ENCODE measurements at regions not wholly inside any gene's neighbourhood (a gene's known extent, or its start where the extent isn't known, plus 50 kb on each side); places are given as distances from the start of the nearest gene placed in this dataset.
"Not testable (repeated sequence)": the region's sequence is repeated elsewhere in the genome, so short reads cannot be mapped to it uniquely, and the experiment has no call there.

GRCh38 chr2:234191819-234192407 is 141.4 kb downstream of the SPP2 start:
- DNase-seq (ENCODE audit: low spot score), result no peak

DNA sequence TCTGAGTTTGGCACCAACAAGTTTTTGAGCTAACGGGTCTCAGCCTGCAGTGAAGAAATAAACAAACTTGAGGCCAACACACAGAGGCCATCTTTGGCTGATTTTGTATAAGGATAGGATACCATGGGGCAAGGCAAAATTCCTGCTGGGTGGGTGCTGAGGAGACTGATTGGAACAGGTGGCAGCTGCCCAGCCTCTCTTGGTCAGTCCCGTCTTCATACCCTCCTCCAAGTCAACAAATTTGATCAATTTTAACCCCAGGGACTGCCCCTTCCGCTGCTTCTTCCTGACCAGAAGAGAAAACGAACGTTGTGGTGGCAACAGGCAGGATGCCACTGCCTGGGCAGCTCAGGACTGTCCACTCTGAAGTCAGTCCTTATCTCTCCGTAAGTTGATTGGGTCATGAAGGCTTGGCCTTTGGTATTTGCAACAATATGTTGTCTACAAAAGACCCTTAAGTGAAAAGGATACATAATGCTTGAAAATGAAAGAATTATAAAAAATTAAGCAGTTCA is 139.3 kb downstream of the SPP2 start:
- no peak for DNase-seq (ENCODE audit: low spot score)

DNA sequence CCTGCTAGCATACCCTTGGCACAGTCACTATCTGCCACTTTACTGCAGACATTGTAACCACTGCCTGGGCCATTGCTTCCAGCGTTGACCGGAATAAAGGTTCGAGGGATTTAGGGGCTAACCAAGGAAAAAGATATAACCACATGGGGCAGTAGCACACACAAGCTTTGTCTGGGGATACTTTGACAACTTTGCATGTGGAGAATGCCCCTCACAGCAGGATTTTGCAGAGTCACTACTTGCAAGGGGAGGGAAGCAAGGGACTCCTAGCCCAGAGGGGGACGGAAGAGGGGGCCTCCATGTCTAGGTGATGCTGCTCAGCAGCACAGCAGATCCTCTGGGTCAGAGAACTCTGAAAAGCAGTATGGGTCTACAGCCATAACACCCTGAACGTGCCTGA is 138.7 kb downstream of the SPP2 start:
- no peak for DNase-seq (ENCODE audit: low spot score)

GRCh38 chr2:234187646-234188174 is 137.2 kb downstream of the SPP2 start:
- DNase-seq (ENCODE audit: low spot score), result no peak

DNA sequence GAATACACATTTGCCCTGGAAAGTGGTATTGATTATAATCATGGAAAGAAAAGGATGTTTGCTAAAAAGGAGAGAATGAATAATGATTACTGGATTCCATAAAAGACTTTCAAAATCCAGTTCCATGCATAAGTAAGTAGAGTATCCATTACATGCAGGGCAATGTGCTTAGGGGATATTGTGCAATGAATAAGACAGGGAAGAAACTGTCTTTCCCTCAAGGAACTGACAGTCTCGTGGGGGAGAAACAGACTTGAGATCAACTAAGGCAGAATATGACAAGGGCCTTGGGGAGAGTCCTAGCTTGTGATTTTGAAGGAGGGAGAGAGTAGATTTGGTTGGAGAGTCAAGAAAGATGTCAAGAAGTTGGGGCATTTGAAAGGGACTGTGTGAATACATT is 130.6 kb downstream of the SPP2 start:
- DNase-seq (ENCODE audit: low spot score), result no peak

DNA sequence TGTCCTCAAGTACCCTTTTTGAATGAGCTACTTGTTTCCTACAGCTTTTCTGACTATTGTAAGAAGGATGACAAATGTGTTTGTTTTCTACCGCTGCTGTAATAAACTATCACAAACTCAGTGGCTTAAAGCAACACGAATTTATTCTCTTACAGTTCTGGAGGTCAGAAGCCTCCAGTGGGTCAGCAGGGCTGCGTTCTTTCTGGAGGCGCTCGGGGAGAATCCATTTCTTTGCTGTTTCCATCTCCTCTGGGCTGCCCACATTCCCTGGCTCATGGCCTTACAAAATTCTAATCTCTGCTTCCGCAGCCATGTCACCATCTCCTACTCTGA is 128.5 kb downstream of the SPP2 start:
- no peak for DNase-seq (ENCODE audit: low spot score)

GRCh38 chr2:234178330-234179030 is 128.0 kb downstream of the SPP2 start:
- DNase-seq (ENCODE audit: low spot score), result no peak

GRCh38 chr2:234175649-234176048 is 125.1 kb downstream of the SPP2 start:
- DNase-seq (ENCODE audit: low spot score), result no peak

DNA sequence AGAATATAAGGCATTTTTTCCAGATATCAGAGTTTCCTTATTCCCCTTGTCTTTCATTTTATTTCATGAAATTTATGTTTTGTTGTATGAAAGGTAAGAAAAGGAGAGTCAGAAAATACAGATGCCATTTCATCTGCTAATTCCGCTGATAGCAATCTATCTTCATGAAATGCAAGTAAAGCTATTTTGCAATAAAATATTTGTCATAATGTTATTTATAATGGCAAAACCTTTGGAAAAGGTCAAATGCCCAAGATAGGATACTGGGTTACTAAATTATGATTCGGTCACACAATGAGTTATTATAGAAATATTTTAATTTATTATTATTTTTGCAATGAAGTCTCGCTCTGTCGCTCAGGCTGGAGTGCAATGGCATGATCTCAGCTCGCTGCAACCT is 124.2 kb downstream of the SPP2 start:
- DNase-seq (ENCODE audit: low spot score), result no peak

GRCh38 chr2:234172532-234172931 is 122.0 kb downstream of the SPP2 start:
- no peak for DNase-seq (ENCODE audit: low spot score)

GRCh38 chr2:234172066-234172465 is 121.6 kb downstream of the SPP2 start:
- DNase-seq (ENCODE audit: low spot score), result no peak

- no peak for DNase-seq (ENCODE audit: low spot score)
Measured at GRCh38 chr2:234171666-234172065, 121.2 kb downstream of the SPP2 start.

GRCh38 chr2:234169674-234170073 is 119.2 kb downstream of the SPP2 start:
- no peak for DNase-seq (ENCODE audit: low spot score)

DNA sequence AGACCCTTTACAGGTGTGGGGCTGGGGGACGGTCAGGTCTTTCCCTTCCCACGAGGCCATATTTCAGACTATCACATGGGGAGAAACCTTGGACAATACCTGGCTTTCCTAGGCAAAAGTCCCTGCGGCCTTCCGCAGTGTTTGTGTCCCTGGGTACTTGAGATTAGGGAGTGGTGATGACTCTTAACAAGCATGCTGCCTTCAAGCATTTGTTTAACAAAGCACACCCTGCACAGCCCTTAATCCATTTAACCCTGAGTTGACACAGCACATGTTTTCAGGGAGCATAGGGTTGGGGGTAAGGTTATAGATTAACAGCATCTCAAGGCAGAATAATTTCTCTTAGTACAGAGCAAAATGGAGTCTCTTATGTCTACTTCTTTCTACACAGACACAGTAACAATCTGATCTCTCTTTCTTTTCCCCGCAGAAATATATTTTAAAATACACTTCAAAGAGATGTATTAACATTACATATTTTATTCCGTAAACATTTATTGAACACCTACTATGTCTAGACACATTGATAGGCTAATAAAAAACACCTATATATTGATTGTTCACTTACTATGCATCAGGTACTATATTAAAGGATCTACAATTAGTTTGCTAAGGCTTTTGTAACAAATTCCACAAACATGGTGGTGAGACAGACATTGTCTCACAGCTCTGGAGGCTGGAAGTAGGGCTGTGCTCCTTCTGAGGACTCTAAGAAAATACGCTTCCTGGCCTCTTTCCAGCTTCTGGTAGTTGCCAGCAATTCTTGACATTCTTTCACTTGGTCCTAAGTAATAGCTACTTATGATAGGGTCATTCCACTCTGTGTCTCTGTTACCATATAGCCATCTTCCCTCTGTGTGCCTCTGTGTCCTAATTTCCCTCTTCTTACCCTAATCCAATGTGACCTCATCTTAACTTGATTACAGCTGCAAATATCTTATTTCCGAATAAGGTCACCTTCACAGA is 118.4 kb downstream of the SPP2 start:
- DNase-seq (ENCODE audit: low spot score), result not testable (repeated sequence)

GRCh38 chr2:234166531-234166930 is 116.0 kb downstream of the SPP2 start:
- no peak for DNase-seq (ENCODE audit: low spot score)

DNA sequence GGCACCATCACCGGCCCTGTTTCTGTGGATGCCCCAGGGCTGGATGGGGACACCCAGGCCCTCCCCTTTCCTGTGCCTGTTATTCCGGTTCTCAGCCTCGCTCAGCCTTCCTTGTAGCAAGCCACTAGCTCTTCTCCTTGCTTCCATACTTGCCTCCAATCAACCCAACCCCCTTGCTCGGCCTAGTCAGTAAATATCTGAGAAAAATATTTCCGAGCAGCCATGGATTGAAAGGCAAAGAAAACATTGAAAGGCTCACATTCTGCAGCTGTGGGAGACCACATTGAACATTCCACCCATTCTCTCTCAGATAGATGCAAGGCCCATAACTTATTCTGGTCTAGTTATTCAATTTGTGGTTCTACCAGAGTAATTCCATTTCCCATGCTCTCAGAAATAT is 114.9 kb downstream of the SPP2 start:
- DNase-seq (ENCODE audit: low spot score), result no peak

GRCh38 chr2:234164493-234165413 is 114.3 kb downstream of the SPP2 start:
- DNase-seq (ENCODE audit: low spot score), result no peak

- no peak for DNase-seq (ENCODE audit: low spot score)
Measured at GRCh38 chr2:234163510-234164045, 113.1 kb downstream of the SPP2 start.

- DNase-seq (ENCODE audit: low spot score), result no peak
Measured at GRCh38 chr2:234162861-234163260, 112.4 kb downstream of the SPP2 start.

DNA sequence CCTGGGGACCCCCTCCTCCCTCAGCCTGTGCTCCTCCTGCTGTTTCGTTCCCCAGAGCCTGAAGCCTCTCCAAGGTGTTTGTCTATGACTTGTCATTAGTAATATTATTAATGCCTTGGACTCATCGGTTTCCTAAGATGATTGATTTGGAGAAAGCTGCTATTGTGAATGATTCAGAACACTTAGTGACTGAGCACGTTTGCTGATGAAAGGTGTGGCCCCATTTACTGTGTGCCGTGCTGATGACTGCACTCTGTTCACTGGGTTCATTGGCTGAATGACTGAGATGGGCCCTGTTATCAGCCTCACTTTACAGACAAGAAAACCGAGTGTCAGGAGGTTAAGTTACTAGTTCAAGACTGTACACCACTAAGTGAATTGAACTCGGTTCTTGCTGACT is 111.4 kb downstream of the SPP2 start:
- no peak for DNase-seq (ENCODE audit: low spot score)

- no peak for DNase-seq (ENCODE audit: low spot score)
Measured at GRCh38 chr2:234158812-234159211, 108.3 kb downstream of the SPP2 start.

Data from ureter (tissue), 1 donor.